ENCODE measurements at regions not wholly inside any gene's neighbourhood (a gene's known extent, or its start where the extent isn't known, plus 50 kb on each side); places are given as distances from the start of the nearest gene placed in this dataset.
A peak's percentile ranks its signal among the peaks of the same experiment; 100 is the strongest.

GRCh38 chr14:105846312-105846711 is 319.9 kb downstream of the TMEM121 start:
- DNase-seq, result no peak
- Histone ChIP-seq H3K36me3 (replicated peaks; ENCODE audit: control insufficient read depth, insufficient read depth, low read length) (no peaks in the 10 kb centered on the region), H3K4me3 (ENCODE audit: insufficient read depth, low read depth, low read length) (no peak overlapping the region), H3K27me3 (ENCODE audit: control insufficient read depth, insufficient read depth, low read length) (no peaks in the 10 kb centered on the region)

DNA sequence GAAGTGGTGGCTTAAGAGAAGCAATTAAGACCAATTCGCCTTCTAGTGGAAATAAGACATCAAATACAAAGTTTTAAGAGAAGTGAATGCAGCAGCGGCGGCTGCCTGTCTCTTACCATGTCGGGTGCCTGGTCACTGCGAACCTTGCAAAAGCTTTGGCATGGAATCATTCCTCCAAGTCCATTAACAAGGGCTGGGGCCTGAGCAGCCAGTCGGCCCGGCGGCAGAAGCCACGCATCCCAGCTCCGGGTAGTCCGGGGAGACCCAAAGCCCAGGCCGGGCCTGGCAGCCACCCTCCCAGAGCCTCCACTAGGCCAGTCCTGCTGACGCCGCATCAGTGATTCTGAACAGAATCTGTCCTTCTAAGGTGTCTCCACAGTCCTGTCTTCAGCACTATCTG is 321.0 kb downstream of the TMEM121 start:
- no peaks in the 10 kb centered on the region for H3K36me3 ChIP-seq (replicated peaks; ENCODE audit: control insufficient read depth, insufficient read depth, low read length)
- H3K4me3 ChIP-seq (ENCODE audit: insufficient read depth, low read depth, low read length), result no peak overlapping the region
- peak; percentile 5 for DNase-seq
- no peaks in the 10 kb centered on the region for H3K27me3 ChIP-seq (ENCODE audit: control insufficient read depth, insufficient read depth, low read length)

GRCh38 chr14:105848570-105848969 is 322.2 kb downstream of the TMEM121 start:
- no peaks in the 10 kb centered on the region for H3K27me3 ChIP-seq (ENCODE audit: control insufficient read depth, insufficient read depth, low read length)
- DNase-seq, result peak; percentile 5
- no peaks in the 10 kb centered on the region for H3K36me3 ChIP-seq (replicated peaks; ENCODE audit: control insufficient read depth, insufficient read depth, low read length)
- H3K4me3 ChIP-seq (ENCODE audit: insufficient read depth, low read depth, low read length), result no peak overlapping the region

- Histone ChIP-seq H3K27me3 (ENCODE audit: control insufficient read depth, insufficient read depth, low read length) (no peaks in the 10 kb centered on the region), H3K36me3 (replicated peaks; ENCODE audit: control insufficient read depth, insufficient read depth, low read length) (no peaks in the 10 kb centered on the region), H3K4me3 (ENCODE audit: insufficient read depth, low read depth, low read length) (no peak overlapping the region)
- DNase-seq, result peak; percentile 28
Observed at GRCh38 chr14:105849933-105850626, 323.7 kb downstream of the TMEM121 start.

DNA sequence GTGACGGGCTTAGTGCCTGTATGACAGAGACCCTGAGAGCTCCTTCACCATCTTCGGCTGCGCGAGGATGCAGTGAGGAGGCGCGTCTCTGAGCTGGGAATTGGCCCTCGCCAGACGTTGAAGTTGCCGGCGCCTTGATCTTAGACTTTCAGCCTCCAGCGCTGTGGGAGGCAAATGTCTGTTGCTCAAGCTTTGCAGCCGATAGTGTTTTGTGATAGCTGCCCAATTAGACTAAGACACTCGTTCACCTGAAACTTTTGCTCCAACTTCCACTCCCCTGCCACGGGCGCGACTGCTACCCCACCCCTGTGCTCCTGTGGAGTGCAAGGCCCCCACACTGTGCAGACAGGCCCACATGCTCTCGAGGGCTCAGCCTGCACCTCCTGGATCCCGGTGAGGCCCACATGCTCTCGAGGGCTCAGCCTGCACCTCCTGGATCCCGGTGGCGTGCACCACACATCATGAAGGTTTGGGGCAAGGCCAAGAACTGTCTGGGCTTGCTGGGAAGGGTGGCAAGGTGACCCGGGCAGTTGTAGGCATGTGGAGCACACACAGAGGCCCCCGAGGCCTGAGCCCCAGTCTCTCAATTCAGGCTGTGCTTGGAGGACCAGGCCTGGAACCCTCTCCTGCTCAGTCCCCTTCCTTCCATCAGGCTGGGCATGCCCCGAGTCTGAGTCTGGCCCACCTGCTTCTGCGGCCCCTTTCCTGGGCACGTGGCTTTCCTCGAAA is 324.6 kb downstream of the TMEM121 start:
- Histone ChIP-seq H3K4me3 (ENCODE audit: insufficient read depth, low read depth, low read length) (no peak overlapping the region), H3K36me3 (replicated peaks; ENCODE audit: control insufficient read depth, insufficient read depth, low read length) (no peaks in the 10 kb centered on the region)
- peak; percentile 30 for DNase-seq

DNA sequence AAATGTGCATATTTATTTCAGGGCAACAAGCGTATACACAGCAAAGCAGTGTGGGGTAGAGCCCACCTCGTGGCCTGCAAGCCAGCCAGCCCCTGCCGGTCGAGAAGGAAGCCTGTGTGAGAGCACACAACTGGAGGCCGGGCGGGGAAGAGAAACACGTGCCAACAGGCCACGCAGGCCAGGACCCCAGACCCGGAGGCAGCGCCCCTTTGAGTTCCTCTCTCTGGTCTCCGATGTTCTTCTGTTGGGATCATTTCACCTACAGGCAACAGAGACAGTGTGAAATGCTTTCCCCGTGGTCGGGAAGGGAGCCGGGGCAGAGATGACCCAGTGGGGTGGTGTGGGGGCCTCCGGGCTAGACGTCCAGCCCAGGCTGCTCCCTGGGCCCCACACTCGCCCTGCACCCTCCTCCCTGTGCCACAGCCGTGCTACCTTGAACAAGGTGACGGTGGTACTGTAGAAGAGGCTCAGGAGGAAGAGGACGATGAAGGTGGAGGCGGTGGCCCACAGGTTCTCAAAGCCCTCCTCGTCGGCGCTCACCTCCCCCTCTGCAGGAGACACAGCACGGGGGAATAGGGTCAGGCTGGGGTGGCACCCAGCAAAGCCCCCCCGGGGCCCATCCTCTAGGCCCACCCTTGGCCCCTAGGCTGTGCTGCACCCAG is 325.5 kb downstream of the TMEM121 start:
- peak; percentile 37 for DNase-seq
- Histone ChIP-seq H3K27me3 (ENCODE audit: control insufficient read depth, insufficient read depth, low read length) (no peaks in the 10 kb centered on the region), H3K4me3 (ENCODE audit: insufficient read depth, low read depth, low read length) (no peak overlapping the region), H3K36me3 (replicated peaks; ENCODE audit: control insufficient read depth, insufficient read depth, low read length) (no peaks in the 10 kb centered on the region)

More for the DNA sequence above, 324.6 kb downstream of the TMEM121 start:
- no peaks in the 10 kb centered on the region for H3K27me3 ChIP-seq (ENCODE audit: control insufficient read depth, insufficient read depth, low read length)

- Histone ChIP-seq H3K4me3 (ENCODE audit: insufficient read depth, low read depth, low read length) (no peak overlapping the region), H3K36me3 (replicated peaks; ENCODE audit: control insufficient read depth, insufficient read depth, low read length) (no peaks in the 10 kb centered on the region), H3K27me3 (ENCODE audit: control insufficient read depth, insufficient read depth, low read length) (no peaks in the 10 kb centered on the region)
- DNase-seq, result peak; percentile 40
Observed at GRCh38 chr14:105852378-105853088, 326.1 kb downstream of the TMEM121 start.

DNA sequence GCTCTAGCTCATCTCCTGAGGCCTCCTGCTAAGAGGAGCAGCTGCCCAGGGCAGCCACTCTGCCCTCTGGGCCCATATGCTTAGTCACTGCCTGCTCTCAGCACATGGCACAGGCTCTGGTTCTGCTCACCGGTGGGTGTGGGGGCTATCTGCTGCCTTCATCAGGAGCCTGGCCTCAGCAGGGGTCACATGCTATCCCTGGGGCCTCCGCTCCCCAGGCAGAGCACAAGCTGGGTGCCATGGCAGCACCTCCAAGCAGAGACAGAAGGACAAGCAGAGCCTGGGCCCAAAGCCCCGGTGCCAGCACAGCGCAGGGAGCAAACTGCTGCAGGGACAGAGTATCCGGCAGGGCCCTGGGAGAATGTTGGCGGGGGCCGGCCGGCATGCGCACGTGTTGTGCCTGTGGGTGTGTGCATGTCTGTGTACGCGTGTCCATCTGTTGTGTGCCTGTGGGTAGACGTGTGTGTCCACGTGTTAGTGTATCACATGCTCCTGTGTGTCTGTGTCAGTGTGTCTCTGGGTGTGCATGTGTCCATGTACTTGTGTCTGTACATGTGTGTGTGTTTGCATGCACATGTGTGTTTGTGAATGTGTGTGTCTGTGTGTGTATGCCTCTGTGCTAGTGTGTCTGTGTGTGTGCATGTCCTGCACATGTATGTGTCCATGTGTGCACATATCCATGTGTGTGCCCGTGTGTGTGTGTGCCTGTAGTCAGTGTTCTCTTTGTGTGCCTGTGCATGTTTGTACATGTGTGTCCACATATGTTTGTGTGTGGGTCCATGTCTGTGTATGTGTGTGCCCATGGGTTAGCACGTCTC is 326.9 kb downstream of the TMEM121 start:
- H3K4me3 ChIP-seq (ENCODE audit: insufficient read depth, low read depth, low read length), result no peak overlapping the region
- no peaks in the 10 kb centered on the region for H3K36me3 ChIP-seq (replicated peaks; ENCODE audit: control insufficient read depth, insufficient read depth, low read length)
- peak; percentile 33 for DNase-seq
- H3K27me3 ChIP-seq (ENCODE audit: control insufficient read depth, insufficient read depth, low read length), result no peaks in the 10 kb centered on the region

GRCh38 chr14:105853907-105854599 is 327.7 kb downstream of the TMEM121 start:
- peak; percentile 29 for DNase-seq
- Histone ChIP-seq H3K27me3 (ENCODE audit: control insufficient read depth, insufficient read depth, low read length) (no peaks in the 10 kb centered on the region), H3K36me3 (replicated peaks; ENCODE audit: control insufficient read depth, insufficient read depth, low read length) (no peaks in the 10 kb centered on the region), H3K4me3 (ENCODE audit: insufficient read depth, low read depth, low read length) (no peak overlapping the region)

DNA sequence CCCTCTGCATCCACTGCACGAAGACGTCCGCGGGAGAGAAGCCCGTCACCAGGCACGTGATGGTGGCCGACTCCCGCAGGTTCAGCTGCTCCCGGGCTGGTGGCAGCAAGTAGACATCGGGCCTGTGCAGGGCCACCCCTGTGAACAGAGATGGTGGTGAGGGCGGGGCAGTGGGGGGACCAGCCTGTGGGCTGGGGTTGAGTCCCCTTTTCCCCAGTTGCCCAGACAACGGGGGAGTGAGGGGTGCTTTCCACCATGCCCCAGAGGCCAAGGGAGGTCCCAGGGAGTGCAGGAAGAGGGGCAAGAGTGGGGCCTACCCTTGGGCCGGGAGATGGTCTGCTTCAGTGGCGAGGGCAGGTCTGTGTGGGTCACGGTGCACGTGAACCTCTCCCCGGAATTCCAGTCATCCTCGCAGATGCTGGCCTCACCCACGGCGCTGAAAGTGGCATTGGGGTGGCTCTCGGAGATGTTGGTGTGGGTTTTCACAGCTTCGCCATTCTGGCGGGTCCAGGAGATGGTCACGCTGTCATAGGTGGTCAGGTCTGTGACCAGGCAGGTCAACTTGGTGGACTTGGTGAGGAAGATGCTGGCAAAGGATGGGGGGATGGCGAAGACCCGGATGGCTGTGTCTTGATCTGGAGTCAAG is 328.3 kb downstream of the TMEM121 start:
- DNase-seq, result peak; percentile 30
- no peak overlapping the region for H3K4me3 ChIP-seq (ENCODE audit: insufficient read depth, low read depth, low read length)
- no peaks in the 10 kb centered on the region for H3K36me3 ChIP-seq (replicated peaks; ENCODE audit: control insufficient read depth, insufficient read depth, low read length)
- no peaks in the 10 kb centered on the region for H3K27me3 ChIP-seq (ENCODE audit: control insufficient read depth, insufficient read depth, low read length)

DNA sequence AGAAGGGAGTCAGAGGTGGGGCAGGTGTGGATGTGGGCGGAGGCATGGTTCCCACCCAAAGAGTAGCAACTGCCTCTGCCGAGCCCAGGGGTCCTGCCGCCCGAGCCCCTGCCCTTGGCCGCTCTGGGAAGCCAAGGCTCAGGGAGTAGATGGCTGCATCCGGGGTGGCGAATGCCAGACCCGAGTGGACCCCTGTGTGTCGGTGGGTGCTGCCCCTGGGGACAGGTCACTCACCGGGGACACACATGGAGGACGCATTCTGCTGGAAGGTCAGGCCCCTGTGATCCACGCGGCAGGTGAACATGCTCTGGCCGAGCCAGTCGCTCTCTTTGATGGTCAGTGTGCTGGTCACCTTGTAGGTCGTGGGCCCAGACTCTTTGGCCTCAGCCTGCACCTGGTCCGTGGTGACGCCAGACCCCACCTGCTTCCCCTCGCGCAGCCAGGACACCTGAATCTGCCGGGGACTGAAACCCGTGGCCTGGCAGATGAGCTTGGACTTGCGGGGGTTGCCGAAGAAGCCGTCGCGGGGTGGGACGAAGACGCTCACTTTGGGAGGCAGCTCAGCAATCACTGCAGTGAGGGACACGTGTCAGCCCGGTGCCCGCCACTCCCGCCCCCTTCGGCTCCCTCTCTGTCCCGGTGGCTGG is 329.0 kb downstream of the TMEM121 start:
- Histone ChIP-seq H3K4me3 (ENCODE audit: insufficient read depth, low read depth, low read length) (no peak overlapping the region), H3K27me3 (ENCODE audit: control insufficient read depth, insufficient read depth, low read length) (no peaks in the 10 kb centered on the region), H3K36me3 (replicated peaks; ENCODE audit: control insufficient read depth, insufficient read depth, low read length) (no peaks in the 10 kb centered on the region)
- DNase-seq, result peak; percentile 39

DNA sequence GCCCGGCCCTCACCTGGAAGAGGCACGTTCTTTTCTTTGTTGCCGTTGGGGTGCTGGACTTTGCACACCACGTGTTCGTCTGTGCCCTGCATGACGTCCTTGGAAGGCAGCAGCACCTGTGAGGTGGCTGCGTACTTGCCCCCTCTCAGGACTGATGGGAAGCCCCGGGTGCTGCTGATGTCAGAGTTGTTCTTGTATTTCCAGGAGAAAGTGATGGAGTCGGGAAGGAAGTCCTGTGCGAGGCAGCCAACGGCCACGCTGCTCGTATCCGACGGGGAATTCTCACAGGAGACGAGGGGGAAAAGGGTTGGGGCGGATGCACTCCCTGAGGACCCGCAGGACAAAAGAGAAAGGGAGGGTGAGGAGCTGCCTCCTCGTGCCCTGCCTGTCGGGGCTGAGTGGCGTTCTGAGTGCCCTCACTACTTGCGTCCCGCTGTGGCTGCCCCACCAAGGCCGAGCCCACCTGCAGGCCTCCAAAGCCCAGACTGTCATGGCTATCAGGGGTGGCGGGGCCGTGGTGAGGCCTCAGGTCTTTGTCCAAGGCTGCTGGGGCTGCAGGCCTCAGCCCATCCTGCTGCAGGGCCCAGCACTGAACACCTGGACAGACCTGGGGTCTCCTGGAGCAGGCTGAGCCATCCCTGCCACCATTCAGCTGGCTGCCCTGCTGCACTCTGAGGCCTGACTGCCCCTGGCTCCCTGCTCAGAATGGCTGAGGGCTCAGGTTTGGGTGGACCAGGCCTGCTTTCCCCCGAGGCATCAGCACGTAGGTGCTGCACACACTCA is 329.7 kb downstream of the TMEM121 start:
- Histone ChIP-seq H3K4me3 (ENCODE audit: insufficient read depth, low read depth, low read length) (no peak overlapping the region), H3K27me3 (ENCODE audit: control insufficient read depth, insufficient read depth, low read length) (no peaks in the 10 kb centered on the region), H3K36me3 (replicated peaks; ENCODE audit: control insufficient read depth, insufficient read depth, low read length) (no peaks in the 10 kb centered on the region)
- peak; percentile 38 for DNase-seq
